SU-DHL-6 (cell line): ENCODE measurements at regions not wholly inside any gene's neighbourhood (a gene's known extent, or its start where the extent isn't known, plus 50 kb on each side); places are given as distances from the start of the nearest gene placed in this dataset.

Experiments
- EZH2phosphoT487 ChIP-seq: fragments of 200-600 bp; sonication (generic), shearing (Covaris generic); conservative IDR thresholded peaks from 2 replicates; pipeline ENCODE4 v1.6.1; 2018; ENCODE audit warnings: mild to moderate bottlenecking, antibody characterized with exemption, low read length, moderate library complexity, mixed read lengths
- TF ChIP-seq, protein P1 (sequence below): fragments of 200-600 bp; sonication (generic); IDR thresholded peaks from one replicate; pipeline ENCODE4 v1.5.1; 2017; ENCODE audit warnings: antibody characterized with exemption, mild to moderate bottlenecking, low read length, moderate library complexity; ENCODE audit not compliant: insufficient read depth, poor library complexity, severe bottlenecking

DNA sequence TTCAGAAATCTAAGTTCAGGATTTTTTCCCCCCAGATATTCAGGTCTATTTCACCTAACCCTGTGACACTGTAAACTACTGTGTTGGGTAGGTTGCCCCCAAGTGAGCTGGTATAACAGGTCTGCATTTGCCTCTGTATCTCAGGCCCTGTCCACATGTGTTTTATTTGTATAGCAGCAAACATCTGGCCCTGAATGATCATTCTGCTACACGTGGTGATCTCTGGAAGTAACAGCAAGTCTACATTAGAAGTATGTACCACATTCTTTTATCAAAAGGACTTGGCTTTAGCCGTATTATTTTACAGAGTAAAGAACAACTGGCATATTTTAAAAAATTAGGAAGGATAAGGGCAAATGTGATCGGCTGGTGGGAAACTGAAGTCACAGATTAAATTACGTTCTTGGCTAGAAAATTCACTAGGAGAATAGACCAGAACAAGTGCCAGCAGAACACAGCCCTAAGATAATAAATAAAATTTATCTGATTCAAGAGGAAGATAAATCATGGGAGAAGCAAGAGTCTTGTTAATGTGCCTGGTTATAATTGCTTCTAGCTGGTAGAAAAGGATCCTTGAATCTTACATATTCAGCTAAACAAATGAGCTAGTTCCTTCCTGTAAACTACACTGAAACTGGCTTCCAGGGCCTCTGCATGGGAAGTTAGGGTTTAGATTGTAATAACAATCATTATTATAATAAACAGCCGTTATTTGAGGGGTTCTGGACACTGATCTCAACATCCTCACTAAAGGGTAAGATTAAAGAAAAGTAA is 192.1 kb downstream of the SAMD5 start:
- TF ChIP-seq, protein P1, sequence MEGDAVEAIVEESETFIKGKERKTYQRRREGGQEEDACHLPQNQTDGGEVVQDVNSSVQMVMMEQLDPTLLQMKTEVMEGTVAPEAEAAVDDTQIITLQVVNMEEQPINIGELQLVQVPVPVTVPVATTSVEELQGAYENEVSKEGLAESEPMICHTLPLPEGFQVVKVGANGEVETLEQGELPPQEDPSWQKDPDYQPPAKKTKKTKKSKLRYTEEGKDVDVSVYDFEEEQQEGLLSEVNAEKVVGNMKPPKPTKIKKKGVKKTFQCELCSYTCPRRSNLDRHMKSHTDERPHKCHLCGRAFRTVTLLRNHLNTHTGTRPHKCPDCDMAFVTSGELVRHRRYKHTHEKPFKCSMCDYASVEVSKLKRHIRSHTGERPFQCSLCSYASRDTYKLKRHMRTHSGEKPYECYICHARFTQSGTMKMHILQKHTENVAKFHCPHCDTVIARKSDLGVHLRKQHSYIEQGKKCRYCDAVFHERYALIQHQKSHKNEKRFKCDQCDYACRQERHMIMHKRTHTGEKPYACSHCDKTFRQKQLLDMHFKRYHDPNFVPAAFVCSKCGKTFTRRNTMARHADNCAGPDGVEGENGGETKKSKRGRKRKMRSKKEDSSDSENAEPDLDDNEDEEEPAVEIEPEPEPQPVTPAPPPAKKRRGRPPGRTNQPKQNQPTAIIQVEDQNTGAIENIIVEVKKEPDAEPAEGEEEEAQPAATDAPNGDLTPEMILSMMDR, result no peak
- TF ChIP-seq EZH2phosphoT487, result no peak
